B cell (primary cell): ENCODE measurements at regions not wholly inside any gene's neighbourhood (a gene's known extent, or its start where the extent isn't known, plus 50 kb on each side); places are given as distances from the start of the nearest gene placed in this dataset.

Experiments used
- EZH2 ChIP-seq: IDR thresholded peaks from 2 replicates; pipeline ENCODE4 v1.6.1; 2012; ENCODE audit warnings: borderline replicate concordance, low read depth, mild to moderate bottlenecking, moderate library complexity, low read length; ENCODE audit not compliant: insufficient read depth, poor library complexity, severe bottlenecking
- TF ChIP-seq, protein P1 (sequence below): fragments of 200-600 bp; IDR thresholded peaks from one replicate; pipeline ENCODE4 v1.8.0; 2022; ENCODE audit warnings: antibody characterized with exemption, mild to moderate bottlenecking

- TF ChIP-seq, protein P1, sequence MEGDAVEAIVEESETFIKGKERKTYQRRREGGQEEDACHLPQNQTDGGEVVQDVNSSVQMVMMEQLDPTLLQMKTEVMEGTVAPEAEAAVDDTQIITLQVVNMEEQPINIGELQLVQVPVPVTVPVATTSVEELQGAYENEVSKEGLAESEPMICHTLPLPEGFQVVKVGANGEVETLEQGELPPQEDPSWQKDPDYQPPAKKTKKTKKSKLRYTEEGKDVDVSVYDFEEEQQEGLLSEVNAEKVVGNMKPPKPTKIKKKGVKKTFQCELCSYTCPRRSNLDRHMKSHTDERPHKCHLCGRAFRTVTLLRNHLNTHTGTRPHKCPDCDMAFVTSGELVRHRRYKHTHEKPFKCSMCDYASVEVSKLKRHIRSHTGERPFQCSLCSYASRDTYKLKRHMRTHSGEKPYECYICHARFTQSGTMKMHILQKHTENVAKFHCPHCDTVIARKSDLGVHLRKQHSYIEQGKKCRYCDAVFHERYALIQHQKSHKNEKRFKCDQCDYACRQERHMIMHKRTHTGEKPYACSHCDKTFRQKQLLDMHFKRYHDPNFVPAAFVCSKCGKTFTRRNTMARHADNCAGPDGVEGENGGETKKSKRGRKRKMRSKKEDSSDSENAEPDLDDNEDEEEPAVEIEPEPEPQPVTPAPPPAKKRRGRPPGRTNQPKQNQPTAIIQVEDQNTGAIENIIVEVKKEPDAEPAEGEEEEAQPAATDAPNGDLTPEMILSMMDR = no peak
- TF ChIP-seq EZH2 = no peak
Measured at GRCh38 chr5:21654556-21654955, 1198.6 kb downstream of the CDH12 start.
